Osteoblast (primary cell): ENCODE measurements at regions not wholly inside any gene's neighbourhood (a gene's known extent, or its start where the extent isn't known, plus 50 kb on each side); places are given as distances from the start of the nearest gene placed in this dataset.

Source experiments
- DNase-seq: peaks from one replicate; pipeline ENCODE4 v3.0.0; 2011; ENCODE audit warnings: low spot score, mixed read lengths; ENCODE audit not compliant: insufficient read length; ENCODE audit errors: missing footprints
- H2AFZ ChIP-seq: 2 replicates; pipeline ENCODE4 v1.6.0; 2011; ENCODE audit warnings: mild to moderate bottlenecking, low read length
- H3K27ac ChIP-seq: 2 replicates; pipeline ENCODE4 v1.5.1; 2011; ENCODE audit warnings: mild to moderate bottlenecking, low read depth, low read length, moderate library complexity
- H3K27me3 ChIP-seq: 2 replicates; pipeline ENCODE4 v1.6.0; 2012; ENCODE audit warnings: mild to moderate bottlenecking, control low read depth, inconsistent platforms, low read length, moderate library complexity; ENCODE audit not compliant: insufficient read depth
- H3K36me3 ChIP-seq: 2 replicates; pipeline ENCODE4 v1.5.1; 2011; ENCODE audit warnings: mild to moderate bottlenecking, low read length, control low read depth, moderate library complexity; ENCODE audit not compliant: insufficient read depth
- H3K4me1 ChIP-seq: 2 replicates; pipeline ENCODE4 v1.5.1; 2011; ENCODE audit warnings: mild to moderate bottlenecking, low read length, control low read depth, moderate library complexity; ENCODE audit not compliant: insufficient read depth
- H3K4me2 ChIP-seq: 2 replicates; pipeline ENCODE4 v1.6.0; 2011; ENCODE audit warnings: mild to moderate bottlenecking, low read length; ENCODE audit not compliant: insufficient read depth
- H3K4me3 ChIP-seq: fragments of 200-600 bp; sonication (generic); 3 replicates; pipeline ENCODE4 v1.5.1; 2012; ENCODE audit warnings: mild to moderate bottlenecking, low read length, inconsistent platforms; ENCODE audit not compliant: insufficient read depth
- H3K79me2 ChIP-seq: 2 replicates; pipeline ENCODE4 v1.6.0; 2012; ENCODE audit warnings: mild to moderate bottlenecking, low read length, control low read depth, inconsistent platforms; ENCODE audit not compliant: insufficient read depth
- H3K9me3 ChIP-seq: 2 replicates; pipeline ENCODE4 v1.5.1; 2011; ENCODE audit warnings: low read depth, low read length, control low read depth
- H4K20me1 ChIP-seq: 2 replicates; pipeline ENCODE4 v1.6.0; 2012; ENCODE audit warnings: mild to moderate bottlenecking, low read length, control low read depth; ENCODE audit not compliant: insufficient read depth
- CTCF ChIP-seq: IDR thresholded peaks from 2 replicates; pipeline ENCODE4 v1.5.1; 2011; ENCODE audit warnings: mild to moderate bottlenecking, low read depth, low read length, moderate library complexity; ENCODE audit errors: extremely low read depth

GRCh38 chr4:137626942-137627738 is 94.8 kb upstream of the PCDH18 start:
- no peak for TF ChIP-seq CTCF
- no peak overlapping the region for H3K4me3 ChIP-seq
- no peaks in the 10 kb centered on the region for H3K9me3 ChIP-seq

GRCh38 chr4:137623013-137623412 is 90.7 kb upstream of the PCDH18 start:
- no peak for DNase-seq
- no peaks in the 10 kb centered on the region for H3K79me2 ChIP-seq
- H3K4me2 ChIP-seq: no peak overlapping the region
- H3K9me3 ChIP-seq: no peaks in the 10 kb centered on the region
- H3K27ac ChIP-seq: no peak overlapping the region
- TF ChIP-seq CTCF: no peak
- H3K36me3 ChIP-seq: no peaks in the 10 kb centered on the region
- H3K4me1 ChIP-seq: no peaks in the 10 kb centered on the region
- peak overlapping the region; percentile 69 for H2AFZ ChIP-seq
- H3K4me3 ChIP-seq: no peak overlapping the region
- no peaks in the 10 kb centered on the region for H3K27me3 ChIP-seq
- H4K20me1 ChIP-seq: no peaks in the 10 kb centered on the region

More at GRCh38 chr4:137626942-137627738, 94.8 kb upstream of the PCDH18 start:
- DNase-seq: no peak
- H3K36me3 ChIP-seq: no peaks in the 10 kb centered on the region
- no peak overlapping the region for H3K27ac ChIP-seq
- H2AFZ ChIP-seq: no peak overlapping the region
- H4K20me1 ChIP-seq: no peaks in the 10 kb centered on the region
- H3K27me3 ChIP-seq: no peaks in the 10 kb centered on the region
- no peak overlapping the region for H3K4me2 ChIP-seq
- no peaks in the 10 kb centered on the region for H3K79me2 ChIP-seq
- H3K4me1 ChIP-seq: no peaks in the 10 kb centered on the region

- H3K4me2 ChIP-seq: no peak overlapping the region
- TF ChIP-seq CTCF: no peak
- no peaks in the 10 kb centered on the region for H3K9me3 ChIP-seq
- H3K36me3 ChIP-seq: no peaks in the 10 kb centered on the region
- H4K20me1 ChIP-seq: no peaks in the 10 kb centered on the region
- no peaks in the 10 kb centered on the region for H3K79me2 ChIP-seq
- H3K4me1 ChIP-seq: no peaks in the 10 kb centered on the region
- H3K27me3 ChIP-seq: no peaks in the 10 kb centered on the region
- DNase-seq: no peak
- no peak overlapping the region for H3K4me3 ChIP-seq
- no peak overlapping the region for H3K27ac ChIP-seq
- peak overlapping the region; percentile 49 for H2AFZ ChIP-seq
Measured at GRCh38 chr4:137621056-137621455, 88.8 kb upstream of the PCDH18 start.

GRCh38 chr4:137614491-137614890 is 82.2 kb upstream of the PCDH18 start:
- H3K4me1 ChIP-seq: no peaks in the 10 kb centered on the region
- no peak overlapping the region for H3K4me2 ChIP-seq
- no peak overlapping the region for H2AFZ ChIP-seq
- no peak for TF ChIP-seq CTCF
- no peaks in the 10 kb centered on the region for H4K20me1 ChIP-seq
- DNase-seq: no peak
- H3K27ac ChIP-seq: no peak overlapping the region
- H3K36me3 ChIP-seq: no peaks in the 10 kb centered on the region
- no peak overlapping the region for H3K4me3 ChIP-seq
- no peaks in the 10 kb centered on the region for H3K79me2 ChIP-seq
- H3K9me3 ChIP-seq: no peaks in the 10 kb centered on the region
- H3K27me3 ChIP-seq: no peaks in the 10 kb centered on the region
